ENCODE measurements at regions not wholly inside any gene's neighbourhood (a gene's known extent, or its start where the extent isn't known, plus 50 kb on each side); places are given as distances from the start of the nearest gene placed in this dataset.

DNA sequence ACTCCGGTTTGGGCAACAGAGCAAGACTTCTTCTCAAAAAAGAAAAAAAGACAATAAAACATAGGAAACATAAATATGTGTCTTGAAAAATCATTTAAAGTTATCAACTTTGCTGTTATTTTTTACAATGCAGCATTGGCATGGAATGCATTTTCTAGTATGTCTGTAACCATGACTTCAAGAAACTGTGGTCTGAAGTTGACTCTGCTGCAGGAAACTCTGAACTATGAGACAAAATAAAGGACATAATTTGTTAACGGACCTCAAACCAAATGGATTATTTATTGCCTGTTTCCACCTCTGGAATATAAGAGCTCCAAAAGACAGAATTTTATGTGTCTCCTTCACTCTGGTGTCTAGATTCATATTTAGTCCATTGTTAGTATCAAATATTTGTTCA lies 79.1 kb downstream of the TRIB2 start:
- H3K27ac ChIP-seq = peak overlapping the region in 1 of 2 donors; percentile 42

DNA sequence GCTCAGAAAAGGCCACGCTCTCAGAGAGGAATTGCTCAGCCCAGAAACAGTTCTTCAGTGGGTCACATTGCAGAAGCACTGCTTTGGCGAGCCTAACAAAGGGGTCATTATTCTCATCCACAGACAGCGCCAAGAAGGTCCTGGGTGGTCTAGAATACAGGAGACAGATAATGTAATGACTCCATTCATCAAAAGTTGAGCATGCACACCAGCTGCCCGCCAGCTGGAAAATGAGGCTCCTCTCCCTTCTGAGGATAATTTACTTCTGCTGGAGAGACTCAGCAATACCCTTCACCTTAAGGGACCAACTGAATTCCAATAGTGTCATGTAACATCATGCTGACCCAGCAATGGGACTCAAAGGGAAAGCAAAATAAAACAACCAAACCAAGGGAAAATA lies 79.9 kb downstream of the TRIB2 start:
- TF ChIP-seq, protein P1, sequence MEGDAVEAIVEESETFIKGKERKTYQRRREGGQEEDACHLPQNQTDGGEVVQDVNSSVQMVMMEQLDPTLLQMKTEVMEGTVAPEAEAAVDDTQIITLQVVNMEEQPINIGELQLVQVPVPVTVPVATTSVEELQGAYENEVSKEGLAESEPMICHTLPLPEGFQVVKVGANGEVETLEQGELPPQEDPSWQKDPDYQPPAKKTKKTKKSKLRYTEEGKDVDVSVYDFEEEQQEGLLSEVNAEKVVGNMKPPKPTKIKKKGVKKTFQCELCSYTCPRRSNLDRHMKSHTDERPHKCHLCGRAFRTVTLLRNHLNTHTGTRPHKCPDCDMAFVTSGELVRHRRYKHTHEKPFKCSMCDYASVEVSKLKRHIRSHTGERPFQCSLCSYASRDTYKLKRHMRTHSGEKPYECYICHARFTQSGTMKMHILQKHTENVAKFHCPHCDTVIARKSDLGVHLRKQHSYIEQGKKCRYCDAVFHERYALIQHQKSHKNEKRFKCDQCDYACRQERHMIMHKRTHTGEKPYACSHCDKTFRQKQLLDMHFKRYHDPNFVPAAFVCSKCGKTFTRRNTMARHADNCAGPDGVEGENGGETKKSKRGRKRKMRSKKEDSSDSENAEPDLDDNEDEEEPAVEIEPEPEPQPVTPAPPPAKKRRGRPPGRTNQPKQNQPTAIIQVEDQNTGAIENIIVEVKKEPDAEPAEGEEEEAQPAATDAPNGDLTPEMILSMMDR (IDR thresholded peaks at IDR 0.05) = no peak
- DNase-seq (ENCODE audit: low spot score) = no peak
- Histone ChIP-seq H3K27ac (peak overlapping the region in 1 of 2 donors; percentile 42), H3K4me3 (no peak overlapping the region)

More for the DNA sequence above, 79.1 kb downstream of the TRIB2 start:
- DNase-seq (ENCODE audit: low spot score) = no peak
- TF ChIP-seq, protein P1 (IDR thresholded peaks at IDR 0.05) = no peak
- H3K4me3 ChIP-seq = no peak overlapping the region

DNA sequence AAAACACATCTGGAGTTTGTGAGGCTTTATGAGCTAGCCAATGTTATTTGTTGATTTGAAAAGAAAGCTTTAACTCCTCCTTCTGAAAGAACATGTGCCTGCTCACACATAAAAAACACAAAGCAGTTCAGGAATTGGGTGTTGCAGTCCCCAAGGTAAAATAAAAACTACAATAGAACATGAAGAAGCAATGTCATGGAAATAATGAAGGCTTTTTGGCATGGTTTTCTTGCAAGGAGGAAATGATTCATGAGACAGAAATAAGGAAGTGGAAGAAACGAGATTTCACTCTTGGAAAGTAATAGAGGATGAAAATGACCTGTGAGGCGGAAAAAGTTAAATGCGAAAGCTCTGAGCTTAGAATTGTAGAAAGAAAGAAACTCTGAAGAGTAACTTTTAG lies 81.1 kb downstream of the TRIB2 start:
- H3K27ac ChIP-seq = peak overlapping the region in 1 of 2 donors; percentile 56
- DNase-seq (ENCODE audit: low spot score) = no peak
- TF ChIP-seq, protein P1 (IDR thresholded peaks at IDR 0.05) = no peak
- H3K4me3 ChIP-seq = no peak overlapping the region

GRCh38 chr2:12803607-12804006 lies 86.9 kb downstream of the TRIB2 start:
- H3K4me3 ChIP-seq = no peak overlapping the region
- no peak for DNase-seq (ENCODE audit: low spot score)
- no peak overlapping the region for H3K27ac ChIP-seq
- TF ChIP-seq, protein P1 (IDR thresholded peaks at IDR 0.05) = no peak

DNA sequence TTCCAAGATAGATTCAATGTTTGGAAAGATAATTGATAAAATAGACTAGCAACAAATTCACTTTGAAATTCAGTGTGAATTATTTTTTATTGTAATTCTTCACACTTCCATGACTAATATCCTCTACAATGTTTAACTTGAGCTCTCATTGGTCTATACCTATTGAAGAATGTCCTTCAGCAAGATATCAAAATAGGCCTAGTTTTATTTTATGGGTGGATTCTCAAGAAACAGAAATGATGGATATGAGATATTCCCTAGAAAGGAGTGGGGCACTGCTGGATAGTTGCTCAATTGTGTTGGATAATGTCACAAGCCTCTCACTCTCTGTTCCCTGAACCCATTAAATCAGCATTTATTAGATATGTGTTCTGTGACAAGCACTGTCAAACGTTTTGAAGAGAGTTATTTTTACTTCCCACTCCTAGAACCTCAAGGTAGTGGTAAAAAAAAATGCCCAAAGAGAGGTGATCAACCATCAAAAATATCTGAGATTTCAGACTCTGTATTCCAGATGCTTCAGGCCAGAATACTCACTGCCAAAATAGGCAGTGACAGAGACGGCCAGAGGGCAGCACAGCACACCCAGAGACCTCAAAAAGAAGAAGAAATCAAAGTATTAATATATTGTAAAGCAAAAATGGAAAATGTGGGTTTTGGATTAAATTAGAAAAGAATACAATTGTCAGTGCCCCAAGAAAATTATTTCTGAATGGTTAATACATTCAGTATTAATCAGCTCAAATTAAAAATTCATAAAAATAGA lies 87.5 kb downstream of the TRIB2 start:
- DNase-seq (ENCODE audit: low spot score) = no peak
- Histone ChIP-seq H3K27ac (no peak overlapping the region), H3K4me3 (no peak overlapping the region)
- TF ChIP-seq, protein P1 (IDR thresholded peaks at IDR 0.05) = no peak

GRCh38 chr2:12805033-12805432 lies 88.3 kb downstream of the TRIB2 start:
- TF ChIP-seq, protein P1 (IDR thresholded peaks at IDR 0.05) = no peak
- Histone ChIP-seq H3K27ac (no peak overlapping the region), H3K4me3 (no peak overlapping the region)
- DNase-seq (ENCODE audit: low spot score) = no peak

Data from coronary artery (tissue), 2 donors.